HEK293T (cell line): ENCODE measurements at regions not wholly inside any gene's neighbourhood (a gene's known extent, or its start where the extent isn't known, plus 50 kb on each side); places are given as distances from the start of the nearest gene placed in this dataset.

Experiments used
- CTCF ChIA-PET: fragments of 350-600 bp; formaldehyde crosslinking; extraction: SDS; loops from one replicate; lab custom pipeline; 2021; ENCODE audit warnings: antibody characterized with exemption, inconsistent platforms; lab: Yijun Ruan, JAX
- POLR2A ChIA-PET: fragments of 350-600 bp; formaldehyde crosslinking; extraction: SDS; loops from one replicate; lab custom pipeline; 2020; ENCODE audit warnings: antibody characterized with exemption, inconsistent platforms; lab: Yijun Ruan, JAX
- DNase-seq: peaks from one replicate; pipeline ENCODE4 v3.0.0; 2012; ENCODE audit warnings: mixed read lengths; ENCODE audit errors: extremely low spot score
- ARNT ChIP-seq: fragments of 450-650 bp; IDR thresholded peaks from 2 replicates; pipeline ENCODE4 v1.6.1; 2017; ENCODE audit warnings: mild to moderate bottlenecking
- BHLHE40 ChIP-seq: fragments of 450-650 bp; IDR thresholded peaks from 2 replicates; pipeline ENCODE4 v1.6.1; 2016; ENCODE audit warnings: mild to moderate bottlenecking, moderate library complexity, borderline replicate concordance
- CTBP1 ChIP-seq: fragments of 450-650 bp; IDR thresholded peaks from 2 replicates; pipeline ENCODE4 v1.6.1; 2016; ENCODE audit warnings: borderline replicate concordance
- ELF4 ChIP-seq: fragments of 450-650 bp; IDR thresholded peaks from 2 replicates; pipeline ENCODE4 v1.6.1; 2017; ENCODE audit warnings: antibody characterized with exemption
- FOXA1 ChIP-seq: fragments of 450-650 bp; IDR thresholded peaks from 2 replicates; pipeline ENCODE4 v1.6.1; 2016; ENCODE audit warnings: mild to moderate bottlenecking
- FOXK2 ChIP-seq: fragments of 450-650 bp; IDR thresholded peaks from 2 replicates; pipeline ENCODE4 v1.6.1; 2016; ENCODE audit warnings: mild to moderate bottlenecking
- FOXM1 ChIP-seq: fragments of 450-650 bp; IDR thresholded peaks from 2 replicates; pipeline ENCODE4 v1.6.1; 2017; ENCODE audit warnings: mild to moderate bottlenecking, borderline replicate concordance
- HDGF ChIP-seq: fragments of 450-650 bp; IDR thresholded peaks from 2 replicates; pipeline ENCODE4 v1.6.1; 2017; ENCODE audit warnings: antibody characterized with exemption, borderline replicate concordance
- L3MBTL2 ChIP-seq: fragments of 450-650 bp; conservative IDR thresholded peaks from 2 replicates; pipeline ENCODE4 v1.6.1; 2016; ENCODE audit warnings: mild to moderate bottlenecking
- LEF1 ChIP-seq: fragments of 450-650 bp; IDR thresholded peaks from 2 replicates; pipeline ENCODE4 v1.6.1; 2017; ENCODE audit warnings: mild to moderate bottlenecking, borderline replicate concordance
- NFRKB ChIP-seq: fragments of 450-650 bp; IDR thresholded peaks from 2 replicates; pipeline ENCODE4 v1.6.1; 2016; ENCODE audit warnings: mild to moderate bottlenecking, moderate library complexity
- SP1 ChIP-seq: fragments of 450-650 bp; IDR thresholded peaks from 2 replicates; pipeline ENCODE4 v1.6.1; 2017
- SUZ12 ChIP-seq: fragments of 450-650 bp; IDR thresholded peaks from 2 replicates; pipeline ENCODE4 v1.6.1; 2016; ENCODE audit warnings: mild to moderate bottlenecking
- TARDBP ChIP-seq: fragments of 450-650 bp; IDR thresholded peaks from 2 replicates; pipeline ENCODE4 v1.6.1; 2016
- ZNF384 ChIP-seq: fragments of 450-650 bp; IDR thresholded peaks from 2 replicates; pipeline ENCODE4 v1.6.1; 2016
- TF ChIP-seq, protein P1 (sequence below): fragments of 450-650 bp; IDR thresholded peaks from 2 replicates; pipeline ENCODE4 v1.6.1; 2016

DNA sequence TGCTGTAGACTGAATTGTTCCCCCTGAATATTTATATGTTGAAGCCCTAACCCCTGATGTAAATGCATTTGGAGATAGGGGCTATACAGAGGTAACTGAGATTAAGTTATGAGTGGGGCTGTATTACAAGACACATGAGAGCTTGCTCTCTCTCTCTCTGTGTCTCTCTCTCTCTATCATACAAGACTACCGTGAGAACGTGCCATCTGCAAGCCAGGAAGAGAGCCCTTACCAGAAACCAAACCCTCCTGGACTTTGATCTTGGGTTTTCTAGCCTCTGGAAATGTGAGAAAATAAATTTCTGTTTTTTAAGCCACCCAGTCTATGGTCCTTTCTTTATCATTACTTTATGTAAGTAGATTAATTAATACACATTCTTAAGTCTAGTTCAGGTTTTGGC, 249.3 kb upstream of the MAN1A1 start:
- ChIA-PET CTCF (no interaction called here), POLR2A (no interaction called here)
- no peak for TF ChIP-seq TARDBP
- TF ChIP-seq LEF1 = no peak
- no peak for TF ChIP-seq NFRKB
- TF ChIP-seq, protein P1, sequence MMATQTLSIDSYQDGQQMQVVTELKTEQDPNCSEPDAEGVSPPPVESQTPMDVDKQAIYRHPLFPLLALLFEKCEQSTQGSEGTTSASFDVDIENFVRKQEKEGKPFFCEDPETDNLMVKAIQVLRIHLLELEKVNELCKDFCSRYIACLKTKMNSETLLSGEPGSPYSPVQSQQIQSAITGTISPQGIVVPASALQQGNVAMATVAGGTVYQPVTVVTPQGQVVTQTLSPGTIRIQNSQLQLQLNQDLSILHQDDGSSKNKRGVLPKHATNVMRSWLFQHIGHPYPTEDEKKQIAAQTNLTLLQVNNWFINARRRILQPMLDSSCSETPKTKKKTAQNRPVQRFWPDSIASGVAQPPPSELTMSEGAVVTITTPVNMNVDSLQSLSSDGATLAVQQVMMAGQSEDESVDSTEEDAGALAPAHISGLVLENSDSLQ = no peak
- no peak for TF ChIP-seq CTBP1
- no peak for TF ChIP-seq FOXM1
- TF ChIP-seq FOXA1 = no peak
- TF ChIP-seq SUZ12 = no peak
- no peak for TF ChIP-seq HDGF
- no peak for TF ChIP-seq SP1
- TF ChIP-seq ELF4 = no peak
- no peak for DNase-seq

DNA sequence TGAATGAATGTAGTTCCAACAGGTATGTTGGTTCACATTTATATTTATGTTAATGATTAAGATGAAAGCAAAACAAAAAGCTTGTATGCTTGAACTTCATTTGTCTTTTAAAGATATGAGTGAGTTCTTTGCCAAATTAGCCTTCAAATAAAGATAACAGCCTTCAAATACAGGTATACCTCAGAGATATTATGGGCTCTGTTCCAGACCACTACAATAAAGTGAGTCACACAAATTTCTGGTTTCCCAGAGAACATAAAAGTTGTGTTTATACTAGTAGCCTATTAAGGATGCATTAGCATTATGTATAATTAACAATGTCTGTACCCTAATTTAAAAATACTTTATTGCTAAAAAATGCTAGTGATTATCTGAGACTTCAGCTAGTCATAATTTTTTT, 245.3 kb upstream of the MAN1A1 start:
- ChIA-PET CTCF (no interaction called here), POLR2A (no interaction called here)
- DNase-seq = no peak
- TF ChIP-seq ZNF384 (no peak), LEF1 (no peak), FOXK2 (no peak), FOXM1 (no peak), BHLHE40 (no peak), FOXA1 (no peak), L3MBTL2 (no peak), SUZ12 (no peak)

DNA sequence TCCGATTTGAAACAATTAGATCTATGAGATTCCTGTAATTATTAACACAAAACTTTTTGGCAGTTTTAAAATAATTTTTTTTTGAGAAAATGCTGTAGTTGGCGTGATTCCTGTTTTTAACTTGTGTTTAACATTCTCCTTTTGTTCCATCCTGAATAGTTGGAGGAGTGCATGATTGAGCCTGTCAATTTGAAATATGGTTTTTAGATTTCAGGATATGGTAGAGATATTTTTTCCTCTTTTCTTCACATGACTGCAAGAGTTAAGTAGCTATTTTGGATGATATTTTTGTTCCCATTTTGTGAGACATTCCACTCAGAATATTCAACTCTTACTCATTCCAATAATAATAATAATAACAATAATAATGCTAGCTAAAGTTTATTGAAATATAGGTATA, 241.7 kb upstream of the MAN1A1 start:
- no peak for TF ChIP-seq ELF4
- TF ChIP-seq L3MBTL2 = no peak
- no peak for TF ChIP-seq FOXK2
- no peak for TF ChIP-seq HDGF
- TF ChIP-seq CTBP1 = no peak
- no peak for TF ChIP-seq ARNT
- no peak for TF ChIP-seq SUZ12
- TF ChIP-seq FOXM1 = no peak
- no peak for TF ChIP-seq SP1
- TF ChIP-seq TARDBP = no peak
- TF ChIP-seq NFRKB = no peak
- TF ChIP-seq LEF1 = no peak
- no peak for TF ChIP-seq ZNF384
- TF ChIP-seq BHLHE40 = no peak
- ChIA-PET POLR2A (no interaction called here), CTCF (no interaction called here)
- DNase-seq = no peak

DNA sequence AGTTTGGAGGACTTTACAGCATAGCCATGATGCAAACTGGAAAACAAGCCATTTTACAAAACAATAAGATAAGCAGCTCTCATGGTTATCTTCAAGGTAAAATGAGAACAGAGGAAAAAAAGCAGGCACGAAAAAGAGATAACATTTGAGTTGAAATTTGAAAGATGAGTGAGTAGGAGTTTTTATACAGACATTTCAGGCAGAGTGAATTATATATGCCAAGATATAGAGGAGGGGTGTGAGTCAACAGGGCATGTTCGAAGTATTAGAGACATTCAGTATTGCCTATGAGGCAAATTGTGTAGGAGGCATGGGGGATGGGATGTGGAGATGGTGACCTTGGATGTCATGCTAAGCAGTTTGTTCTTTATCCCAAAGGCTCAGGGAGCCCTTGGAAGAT, 240.5 kb upstream of the MAN1A1 start:
- DNase-seq = no peak
- TF ChIP-seq ARNT (no peak), NFRKB (no peak), L3MBTL2 (no peak), SP1 (no peak), FOXA1 (no peak), ELF4 (no peak), BHLHE40 (no peak), LEF1 (no peak), HDGF (no peak), TARDBP (no peak), SUZ12 (no peak), FOXM1 (no peak), ZNF384 (no peak), CTBP1 (no peak), FOXK2 (no peak)
- ChIA-PET POLR2A (no interaction called here), CTCF (no interaction called here)

DNA sequence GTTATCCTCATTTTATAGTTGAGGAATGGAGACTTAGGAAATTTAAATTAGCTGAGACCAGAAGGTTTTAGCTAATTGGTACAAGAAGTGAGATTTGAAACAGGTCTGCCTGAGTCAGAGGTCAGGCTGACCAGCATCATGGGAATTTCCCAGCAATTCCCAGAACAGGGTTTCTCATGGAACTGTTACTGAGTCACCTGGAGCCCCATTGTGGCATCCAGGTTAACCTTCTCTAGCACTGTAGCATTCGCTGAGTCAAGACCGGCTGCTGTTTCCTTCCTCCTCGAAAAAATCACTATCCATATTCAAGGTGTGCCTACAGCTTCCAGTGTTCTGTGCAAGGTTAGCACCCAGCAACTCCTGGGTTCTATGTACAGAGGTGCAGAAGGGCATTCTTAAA, 238.0 kb upstream of the MAN1A1 start:
- no peak for DNase-seq
- ChIA-PET CTCF (no interaction called here), POLR2A (no interaction called here)
- no peak for TF ChIP-seq FOXK2
- TF ChIP-seq HDGF = no peak
- TF ChIP-seq FOXA1 = no peak
- TF ChIP-seq L3MBTL2 = no peak
- TF ChIP-seq FOXM1 = no peak
- no peak for TF ChIP-seq SUZ12
- TF ChIP-seq, protein P1 = no peak
- TF ChIP-seq CTBP1 = no peak
- no peak for TF ChIP-seq TARDBP
- no peak for TF ChIP-seq LEF1
- no peak for TF ChIP-seq SP1
- TF ChIP-seq NFRKB = no peak
- no peak for TF ChIP-seq ZNF384
- no peak for TF ChIP-seq ELF4
- no peak for TF ChIP-seq BHLHE40
- TF ChIP-seq ARNT = no peak

DNA sequence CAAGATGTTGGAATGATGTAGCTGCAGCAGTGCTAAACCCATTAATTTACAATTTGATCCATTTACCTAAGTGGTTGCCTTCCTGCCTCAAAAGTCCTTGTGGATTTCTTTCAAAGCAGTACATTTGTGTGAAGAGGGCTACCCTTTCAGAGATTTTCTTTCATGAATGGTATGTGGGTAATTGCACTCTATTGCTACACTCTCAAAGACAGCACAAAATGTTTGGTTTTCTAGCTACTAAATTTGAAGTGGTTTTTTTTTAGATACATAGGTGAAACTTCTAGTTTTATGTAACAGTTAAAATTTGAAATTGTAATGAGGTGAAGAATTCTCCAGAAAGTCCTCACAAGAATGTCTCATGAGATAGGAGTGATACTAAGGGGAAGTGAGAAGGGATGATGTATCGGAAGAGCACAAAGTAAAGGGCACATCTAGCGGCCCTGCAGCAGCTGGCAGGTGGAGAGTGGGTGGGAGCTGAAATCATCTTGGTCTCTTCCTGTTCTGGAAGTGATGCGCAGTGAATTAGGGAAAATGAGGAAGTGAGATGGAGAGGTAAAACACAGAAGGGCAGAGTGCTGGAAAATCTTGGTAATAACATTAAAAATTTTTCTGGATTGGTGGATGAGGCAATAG, 236.8 kb upstream of the MAN1A1 start:
- ChIA-PET POLR2A (no interaction called here), CTCF (no interaction called here)
- DNase-seq = no peak
- TF ChIP-seq CTBP1 (no peak), ARNT (no peak), HDGF (no peak), FOXK2 (no peak), TARDBP (no peak), BHLHE40 (no peak), FOXM1 (no peak), NFRKB (no peak), SUZ12 (no peak), SP1 (no peak), ELF4 (no peak)
- TF ChIP-seq, protein P1 = no peak
